AG09319 (cell line): ENCODE measurements at regions not wholly inside any gene's neighbourhood (a gene's known extent, or its start where the extent isn't known, plus 50 kb on each side); places are given as distances from the start of the nearest gene placed in this dataset.

Experiments
- DNase-seq: peaks from one replicate; pipeline ENCODE4 v3.0.0-alpha.2; 2010; ENCODE audit warnings: low read depth; ENCODE audit errors: extremely low read depth
- TF ChIP-seq, protein P1 (sequence below): IDR thresholded peaks from 2 replicates; pipeline ENCODE4 v1.5.1; 2011; ENCODE audit warnings: low read depth, mild to moderate bottlenecking, inconsistent platforms, low read length, moderate library complexity

DNA sequence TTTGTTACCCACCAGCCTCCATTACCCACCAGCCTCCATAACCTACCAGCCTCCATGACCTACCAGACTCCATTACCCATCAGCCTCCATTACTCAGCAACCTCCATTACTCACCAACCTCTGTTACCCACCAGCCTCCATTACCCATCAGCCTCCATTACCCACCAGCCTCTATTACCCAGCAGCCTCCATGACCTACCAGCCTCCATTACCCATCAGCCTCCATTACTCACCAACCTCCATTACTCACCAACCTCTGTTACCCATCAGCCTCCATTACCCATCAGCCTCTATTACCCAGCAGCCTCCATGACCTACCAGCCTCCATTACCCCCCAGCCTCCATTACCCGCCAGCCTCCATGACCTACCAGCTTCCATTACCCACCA lies 133.3 kb upstream of the HS6ST1 start:
- TF ChIP-seq, protein P1, sequence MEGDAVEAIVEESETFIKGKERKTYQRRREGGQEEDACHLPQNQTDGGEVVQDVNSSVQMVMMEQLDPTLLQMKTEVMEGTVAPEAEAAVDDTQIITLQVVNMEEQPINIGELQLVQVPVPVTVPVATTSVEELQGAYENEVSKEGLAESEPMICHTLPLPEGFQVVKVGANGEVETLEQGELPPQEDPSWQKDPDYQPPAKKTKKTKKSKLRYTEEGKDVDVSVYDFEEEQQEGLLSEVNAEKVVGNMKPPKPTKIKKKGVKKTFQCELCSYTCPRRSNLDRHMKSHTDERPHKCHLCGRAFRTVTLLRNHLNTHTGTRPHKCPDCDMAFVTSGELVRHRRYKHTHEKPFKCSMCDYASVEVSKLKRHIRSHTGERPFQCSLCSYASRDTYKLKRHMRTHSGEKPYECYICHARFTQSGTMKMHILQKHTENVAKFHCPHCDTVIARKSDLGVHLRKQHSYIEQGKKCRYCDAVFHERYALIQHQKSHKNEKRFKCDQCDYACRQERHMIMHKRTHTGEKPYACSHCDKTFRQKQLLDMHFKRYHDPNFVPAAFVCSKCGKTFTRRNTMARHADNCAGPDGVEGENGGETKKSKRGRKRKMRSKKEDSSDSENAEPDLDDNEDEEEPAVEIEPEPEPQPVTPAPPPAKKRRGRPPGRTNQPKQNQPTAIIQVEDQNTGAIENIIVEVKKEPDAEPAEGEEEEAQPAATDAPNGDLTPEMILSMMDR: no peak

DNA sequence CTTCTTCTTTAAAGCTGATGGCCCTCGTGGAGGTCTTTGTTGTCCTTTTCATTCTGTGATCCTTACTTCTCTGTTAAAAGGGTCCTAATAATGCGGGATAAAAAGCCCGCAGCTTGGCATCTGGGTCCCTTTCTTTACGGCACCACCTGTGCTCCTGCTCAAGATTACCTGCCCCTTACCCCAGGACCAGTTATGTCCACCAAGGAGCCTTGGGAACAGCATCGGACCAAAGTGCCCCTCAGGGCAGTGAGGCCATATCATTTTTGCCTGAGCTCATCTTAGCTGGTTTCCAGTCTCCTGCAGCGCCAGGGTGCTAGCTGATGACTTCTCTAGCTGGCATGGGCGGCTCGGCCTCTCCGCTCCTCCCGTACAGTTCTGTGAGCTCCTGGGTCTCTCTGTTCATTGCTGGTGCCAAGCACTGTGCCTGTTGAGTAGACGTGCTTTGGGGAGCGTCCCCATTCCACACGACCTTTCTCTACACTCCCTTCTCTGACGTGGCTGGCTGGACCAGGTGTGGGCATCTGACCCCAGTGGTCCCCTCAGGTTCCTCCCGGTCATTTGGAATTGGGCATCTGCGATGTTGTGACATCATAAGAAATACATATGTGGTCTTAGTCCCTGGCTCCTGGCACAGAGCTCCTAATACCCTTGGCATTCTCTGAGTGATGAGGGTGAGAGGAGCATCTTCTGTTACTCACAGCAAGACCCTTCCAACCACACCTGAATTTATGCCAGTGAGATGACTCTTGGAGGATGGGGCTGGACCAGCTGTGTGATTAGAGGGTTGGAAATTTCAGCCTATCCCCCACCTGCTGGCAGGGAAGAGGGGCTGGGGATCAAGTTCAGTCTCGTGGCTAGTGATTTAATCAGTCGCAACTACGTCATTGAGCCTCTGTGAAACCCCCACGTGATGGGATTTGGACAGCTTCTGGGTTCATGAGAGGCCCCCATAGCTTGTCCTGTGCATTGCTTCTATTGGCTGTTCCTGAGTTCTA lies 134.2 kb upstream of the HS6ST1 start:
- no peak for DNase-seq
- TF ChIP-seq, protein P1: no peak

More for the DNA sequence above, 133.3 kb upstream of the HS6ST1 start:
- no peak for DNase-seq

DNA sequence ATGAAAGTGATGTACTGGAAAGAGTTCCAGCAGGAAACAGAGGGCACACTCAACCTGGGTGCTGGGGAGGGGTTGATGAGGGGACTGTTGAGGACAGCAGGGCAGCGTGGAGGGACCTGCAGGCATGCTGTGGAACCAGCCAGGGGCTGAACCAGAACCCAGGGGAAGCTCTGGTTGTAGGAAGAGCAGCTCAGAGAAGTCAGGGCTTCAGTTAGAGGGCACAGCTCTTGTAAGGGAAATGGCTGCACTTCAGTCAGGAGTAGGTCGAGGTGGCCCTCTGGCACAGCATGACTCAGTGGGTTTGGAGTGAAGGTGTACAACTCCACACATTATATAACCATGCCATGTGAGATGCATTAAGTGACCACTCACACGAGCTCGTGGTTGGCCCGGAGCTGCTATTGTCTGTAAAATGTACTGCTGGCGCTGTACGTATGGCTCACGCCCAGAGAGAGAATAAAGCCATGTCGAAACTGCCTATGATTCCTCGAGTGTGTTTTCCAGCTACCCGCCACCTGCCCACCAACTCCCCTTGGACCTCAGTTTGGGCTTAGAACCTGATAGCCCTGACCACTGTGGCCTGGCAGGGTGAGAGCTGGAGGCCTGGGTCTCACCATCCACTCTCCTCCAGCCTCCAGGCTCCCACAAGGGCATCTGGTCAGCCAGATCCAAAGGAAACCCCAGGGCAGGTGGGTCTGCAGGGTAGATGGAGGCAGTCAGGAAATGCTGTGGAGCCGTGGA lies 136.5 kb upstream of the HS6ST1 start:
- DNase-seq: no peak
- TF ChIP-seq, protein P1: no peak

DNA sequence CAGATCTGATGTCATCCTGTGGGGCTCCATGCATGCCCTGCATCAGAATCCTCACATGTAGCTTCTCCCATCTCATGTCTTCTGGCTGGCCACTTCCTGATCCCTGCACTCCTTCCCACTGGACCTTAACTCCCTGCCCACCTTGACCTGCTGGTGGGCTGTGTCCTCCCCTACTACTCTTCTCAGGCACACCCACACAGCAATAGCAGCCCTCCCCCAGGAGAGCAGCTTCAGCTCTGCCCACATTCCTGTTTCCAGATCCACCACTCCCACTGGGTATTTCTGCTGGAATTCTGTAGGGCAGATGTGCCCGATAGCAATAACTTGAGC lies 137.0 kb upstream of the HS6ST1 start:
- no peak for DNase-seq
- TF ChIP-seq, protein P1: no peak

DNA sequence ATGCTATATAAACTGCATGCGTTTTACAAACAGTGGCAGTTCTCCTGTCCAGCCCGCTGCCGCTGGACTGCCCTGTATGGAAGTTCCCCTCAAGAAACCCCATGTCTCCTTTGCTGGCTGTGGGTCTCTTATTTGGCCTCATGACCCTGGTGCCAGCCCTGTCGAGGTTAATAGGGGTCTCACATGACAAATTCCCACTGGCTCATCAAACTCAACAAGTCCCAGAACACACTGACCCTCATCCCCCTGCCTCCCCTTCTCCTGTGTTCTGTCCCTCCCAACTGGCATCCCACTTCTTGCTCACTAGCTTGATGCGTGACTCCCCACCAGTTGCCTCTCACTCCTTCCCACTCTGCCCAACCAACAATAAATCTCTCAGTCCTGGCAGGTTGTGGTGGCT lies 137.6 kb upstream of the HS6ST1 start:
- TF ChIP-seq, protein P1: no peak
- no peak for DNase-seq

DNA sequence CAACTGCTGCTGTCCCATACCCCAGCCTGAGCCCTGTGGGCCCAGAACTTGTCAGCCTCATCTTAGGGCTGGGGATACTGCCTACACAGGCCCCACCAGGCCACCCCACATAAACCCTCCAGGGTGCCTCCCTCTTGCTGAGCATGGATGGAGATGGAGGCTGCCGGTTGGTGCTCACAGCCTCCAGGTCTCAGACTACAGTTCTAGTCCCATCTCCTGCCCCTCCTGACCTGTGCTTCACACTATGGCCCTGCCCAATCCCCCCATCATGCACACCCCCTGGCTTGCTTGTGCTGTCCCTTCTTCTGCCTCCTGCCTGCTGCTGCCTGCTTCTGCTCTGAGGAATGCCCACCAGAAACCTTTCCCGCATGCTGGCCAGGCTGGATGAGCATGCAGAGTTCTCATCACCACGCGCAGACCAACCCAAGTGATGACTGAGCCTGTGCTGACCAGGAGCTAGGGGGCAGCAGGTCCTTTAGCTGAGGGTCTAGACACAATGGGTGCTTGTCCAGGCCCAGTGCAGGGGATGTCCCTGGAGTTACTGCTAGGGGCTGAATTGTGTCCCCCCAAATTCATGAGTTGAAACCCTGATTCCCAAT lies 138.4 kb upstream of the HS6ST1 start:
- no peak for DNase-seq
- TF ChIP-seq, protein P1: no peak
